ENCODE measurements at regions not wholly inside any gene's neighbourhood (a gene's known extent, or its start where the extent isn't known, plus 50 kb on each side); places are given as distances from the start of the nearest gene placed in this dataset.

GRCh38 chr4:97152149-97152548 is 991.1 kb downstream of the STPG2 start:
- no peaks in the 10 kb centered on the region for H3K9me3 ChIP-seq
- intact Hi-C loops (cut with DNase I), result no loop called here
- no peaks in the 10 kb centered on the region for H3K27me3 ChIP-seq
- H3K27ac ChIP-seq, result no peak overlapping the region
- H3K4me3 ChIP-seq, result no peak overlapping the region
- no peaks in the 10 kb centered on the region for H3K4me1 ChIP-seq
- DNase-seq, result no peak
- TF ChIP-seq CTCF (IDR thresholded peaks at IDR 0.05), result no peak
- no peaks in the 10 kb centered on the region for H3K36me3 ChIP-seq
- H3K9ac ChIP-seq (ENCODE audit: low read depth in 2 of 2, low read length in 2 of 2), result no peak overlapping the region

- intact Hi-C loops (cut with DNase I), result no loop called here
- no peak for DNase-seq
Observed at GRCh38 chr4:97153042-97153441, 990.2 kb downstream of the STPG2 start.

GRCh38 chr4:97159625-97160024 is 983.7 kb downstream of the STPG2 start:
- intact Hi-C loops (cut with DNase I), result no loop called here
- Histone ChIP-seq H3K27me3 (no peaks in the 10 kb centered on the region), H3K4me3 (no peak overlapping the region), H3K27ac (no peak overlapping the region), H3K4me1 (no peaks in the 10 kb centered on the region), H3K9me3 (no peaks in the 10 kb centered on the region), H3K36me3 (no peaks in the 10 kb centered on the region), H3K9ac (ENCODE audit: low read depth in 2 of 2, low read length in 2 of 2) (no peak overlapping the region)
- TF ChIP-seq CTCF (IDR thresholded peaks at IDR 0.05), result no peak
- no peak for DNase-seq

More at GRCh38 chr4:97153042-97153441, 990.2 kb downstream of the STPG2 start:
- Histone ChIP-seq H3K4me1 (no peaks in the 10 kb centered on the region), H3K4me3 (no peak overlapping the region), H3K27me3 (no peaks in the 10 kb centered on the region), H3K36me3 (no peaks in the 10 kb centered on the region), H3K9me3 (no peaks in the 10 kb centered on the region), H3K27ac (no peak overlapping the region), H3K9ac (ENCODE audit: low read depth in 2 of 2, low read length in 2 of 2) (no peak overlapping the region)
- peak; percentile 31 for TF ChIP-seq CTCF (IDR thresholded peaks at IDR 0.05)

GRCh38 chr4:97185233-97185632 is 958.0 kb downstream of the STPG2 start:
- no peak for TF ChIP-seq CTCF (IDR thresholded peaks at IDR 0.05)
- Histone ChIP-seq H3K27ac (no peak overlapping the region), H3K4me1 (no peaks in the 10 kb centered on the region), H3K27me3 (no peaks in the 10 kb centered on the region), H3K36me3 (no peaks in the 10 kb centered on the region), H3K9me3 (no peaks in the 10 kb centered on the region), H3K9ac (ENCODE audit: low read depth in 2 of 2, low read length in 2 of 2) (no peak overlapping the region), H3K4me3 (no peak overlapping the region)
- intact Hi-C loops (cut with DNase I), result no loop called here
- no peak for DNase-seq

GRCh38 chr4:97197106-97197505 is 946.2 kb downstream of the STPG2 start:
- H3K9ac ChIP-seq (ENCODE audit: low read depth in 2 of 2, low read length in 2 of 2), result no peak overlapping the region
- intact Hi-C loops (cut with DNase I), result no loop called here
- DNase-seq, result no peak

More at GRCh38 chr4:97197106-97197505, 946.2 kb downstream of the STPG2 start:
- H3K36me3 ChIP-seq, result no peaks in the 10 kb centered on the region
- H3K27me3 ChIP-seq, result no peaks in the 10 kb centered on the region
- TF ChIP-seq CTCF (IDR thresholded peaks at IDR 0.05), result no peak
- H3K4me3 ChIP-seq, result no peak overlapping the region
- H3K27ac ChIP-seq, result no peak overlapping the region
- no peaks in the 10 kb centered on the region for H3K9me3 ChIP-seq
- H3K4me1 ChIP-seq, result no peaks in the 10 kb centered on the region
